AG04450 (cell line): ENCODE measurements at regions not wholly inside any gene's neighbourhood (a gene's known extent, or its start where the extent isn't known, plus 50 kb on each side); places are given as distances from the start of the nearest gene placed in this dataset.

Experiments used
- CTCF ChIA-PET: fragments of 300-600, 350-600 bp; formaldehyde crosslinking; extraction: SDS; loops from one replicate; lab custom pipeline; 2022; ENCODE audit warnings: antibody characterized with exemption, inconsistent platforms; lab: Charles Lee
- POLR2A ChIA-PET: fragments of 350-600 bp; formaldehyde crosslinking; extraction: SDS; loops from one replicate; lab custom pipeline; 2021; ENCODE audit warnings: antibody characterized with exemption, inconsistent platforms; lab: Yijun Ruan, JAX
- DNase-seq: peaks from one replicate; pipeline ENCODE4 v3.0.0-alpha.2; 2011; ENCODE audit warnings: low read depth, low spot score
- H3K27ac ChIP-seq: one replicate; pipeline ENCODE4 v1.5.1; 2012; ENCODE audit warnings: low read depth, low read length, control low read depth
- H3K27me3 ChIP-seq: one replicate; pipeline ENCODE4 v1.6.0; 2012; ENCODE audit warnings: low read length; ENCODE audit not compliant: control insufficient read depth, insufficient read depth
- H3K4me3 ChIP-seq: 2 replicates; pipeline ENCODE4 v1.5.1; 2011; ENCODE audit warnings: mild to moderate bottlenecking, low read depth, low read length, control low read depth
- H3K9me3 ChIP-seq: 2 replicates; pipeline ENCODE4 v1.5.1; 2012; ENCODE audit warnings: low read length; ENCODE audit not compliant: control insufficient read depth, insufficient read depth
- CTCF ChIP-seq: IDR thresholded peaks from 2 replicates; pipeline ENCODE4 v1.5.1; 2011; ENCODE audit warnings: low read depth, low read length, control low read depth, inconsistent platforms

GRCh38 chr1:219304227-219305226 is 130.8 kb downstream of the LYPLAL1 start:
- no peak overlapping the region for H3K27ac ChIP-seq
- peaks cover 6% of the 10 kb centered on the region for H3K9me3 ChIP-seq
- no peaks in the 10 kb centered on the region for H3K27me3 ChIP-seq
- ChIA-PET CTCF (no interaction called here), POLR2A (no interaction called here)
- no peak for DNase-seq
- no peak overlapping the region for H3K4me3 ChIP-seq
- no peak for TF ChIP-seq CTCF

- CTCF ChIA-PET: no interaction called here
- no peak for DNase-seq
- POLR2A ChIA-PET: no interaction called here
These were observed 129.0 kb downstream of the LYPLAL1 start for GRCh38 chr1:219302697-219303096.

GRCh38 chr1:219299420-219299819 is 125.7 kb downstream of the LYPLAL1 start:
- H3K4me3 ChIP-seq: no peak overlapping the region
- H3K27me3 ChIP-seq: no peaks in the 10 kb centered on the region
- ChIA-PET CTCF (no interaction called here), POLR2A (no interaction called here)
- no peak overlapping the region for H3K27ac ChIP-seq
- no peaks in the 10 kb centered on the region for H3K9me3 ChIP-seq
- TF ChIP-seq CTCF: no peak
- no peak for DNase-seq

More at GRCh38 chr1:219302697-219303096, 129.0 kb downstream of the LYPLAL1 start:
- H3K27ac ChIP-seq: no peak overlapping the region
- no peaks in the 10 kb centered on the region for H3K9me3 ChIP-seq
- TF ChIP-seq CTCF: no peak
- no peaks in the 10 kb centered on the region for H3K27me3 ChIP-seq
- H3K4me3 ChIP-seq: no peak overlapping the region

- ChIA-PET POLR2A (no interaction called here), CTCF (interaction anchor here (0.5 kb wide), 1 partner anchor 152 kb away, joined by 3 read pairs; no protein-coding TSS in a partner anchor)
- no peak for TF ChIP-seq CTCF
- H3K27me3 ChIP-seq: no peaks in the 10 kb centered on the region
- H3K27ac ChIP-seq: peak overlapping the region; percentile 32
- H3K9me3 ChIP-seq: no peaks in the 10 kb centered on the region
- no peak for DNase-seq
- H3K4me3 ChIP-seq: no peak overlapping the region
These were observed 125.0 kb downstream of the LYPLAL1 start for GRCh38 chr1:219298571-219299148.
